ENCODE measurements at regions not wholly inside any gene's neighbourhood (a gene's known extent, or its start where the extent isn't known, plus 50 kb on each side); places are given as distances from the start of the nearest gene placed in this dataset.

- intact Hi-C loops (cut with DNase I): loop anchor here (10.0 kb wide), 2 partner anchors 129 to 1681 kb away; partner anchors contain the start of genes COL8A1 and CRYBG3
- DNase-seq (ENCODE audit: low spot score): no peak
Observed at GRCh38 chr3:99505646-99506269, 132.6 kb upstream of the COL8A1 start.

- no peak for DNase-seq (ENCODE audit: low spot score)
- intact Hi-C loops (cut with DNase I): loop anchor here (10.0 kb wide), 2 partner anchors 130 to 1680 kb away; partner anchors contain the start of genes COL8A1 and CRYBG3
Observed at GRCh38 chr3:99505200-99505599, 133.2 kb upstream of the COL8A1 start.

- intact Hi-C loops (cut with DNase I): loop anchor here (10.0 kb wide), 2 partner anchors 131 to 1679 kb away; partner anchors contain the start of genes COL8A1 and CRYBG3
- DNase-seq (ENCODE audit: low spot score): no peak
Observed at GRCh38 chr3:99504258-99504657, 134.1 kb upstream of the COL8A1 start.

GRCh38 chr3:99503350-99503749 lies 135.0 kb upstream of the COL8A1 start:
- intact Hi-C loops (cut with DNase I): loop anchor here (10.0 kb wide), 2 partner anchors 131 to 1679 kb away; partner anchors contain the start of genes COL8A1 and CRYBG3
- DNase-seq (ENCODE audit: low spot score): no peak

GRCh38 chr3:99502871-99503270 lies 135.5 kb upstream of the COL8A1 start:
- intact Hi-C loops (cut with DNase I): loop anchor here (10.0 kb wide), 2 partner anchors 132 to 1678 kb away; partner anchors contain the start of genes COL8A1 and CRYBG3
- DNase-seq (ENCODE audit: low spot score): no peak

GRCh38 chr3:99500485-99500884 lies 137.9 kb upstream of the COL8A1 start:
- DNase-seq (ENCODE audit: low spot score): no peak
- intact Hi-C loops (cut with DNase I): loop anchor here (10.0 kb wide), 2 partner anchors 134 to 1676 kb away; partner anchors contain the start of genes COL8A1 and CRYBG3

- no peak for DNase-seq (ENCODE audit: low spot score)
- intact Hi-C loops (cut with DNase I): loop anchor here (2.0 to 10.0 kb wide), 5 partner anchors 33 to 1675 kb away; partner anchors contain the start of genes COL8A1 and CRYBG3
Observed at GRCh38 chr3:99499235-99500158, 138.9 kb upstream of the COL8A1 start.

- intact Hi-C loops (cut with DNase I): loop anchor here (2.0 to 5.0 kb wide), 3 partner anchors 34 to 254 kb away; no protein-coding TSS in a partner anchor
- no peak for DNase-seq (ENCODE audit: low spot score)
Observed at GRCh38 chr3:99498550-99499234, 139.7 kb upstream of the COL8A1 start.

GRCh38 chr3:99487894-99488293 lies 150.5 kb upstream of the COL8A1 start:
- intact Hi-C loops (cut with DNase I): no loop called here
- no peak for DNase-seq (ENCODE audit: low spot score)

GRCh38 chr3:99485286-99485685 lies 153.1 kb upstream of the COL8A1 start:
- intact Hi-C loops (cut with DNase I): no loop called here
- no peak for DNase-seq (ENCODE audit: low spot score)

- intact Hi-C loops (cut with DNase I): no loop called here
Observed at GRCh38 chr3:99484871-99485270, 153.5 kb upstream of the COL8A1 start.

GRCh38 chr3:99483841-99484240 lies 154.6 kb upstream of the COL8A1 start:
- no peak for DNase-seq (ENCODE audit: low spot score)
- intact Hi-C loops (cut with DNase I): no loop called here

More at GRCh38 chr3:99484871-99485270, 153.5 kb upstream of the COL8A1 start:
- DNase-seq (ENCODE audit: low spot score): no peak

- DNase-seq (ENCODE audit: low spot score): no peak
- intact Hi-C loops (cut with DNase I): no loop called here
Observed at GRCh38 chr3:99482191-99482590, 156.2 kb upstream of the COL8A1 start.

GRCh38 chr3:99481561-99481960 lies 156.8 kb upstream of the COL8A1 start:
- intact Hi-C loops (cut with DNase I): no loop called here
- no peak for DNase-seq (ENCODE audit: low spot score)

GRCh38 chr3:99479768-99480167 lies 158.6 kb upstream of the COL8A1 start:
- intact Hi-C loops (cut with DNase I): no loop called here
- no peak for DNase-seq (ENCODE audit: low spot score)

- DNase-seq (ENCODE audit: low spot score): no peak
- intact Hi-C loops (cut with DNase I): no loop called here
Observed at GRCh38 chr3:99477650-99478049, 160.7 kb upstream of the COL8A1 start.

- intact Hi-C loops (cut with DNase I): no loop called here
- no peak for DNase-seq (ENCODE audit: low spot score)
Observed at GRCh38 chr3:99475229-99475628, 163.2 kb upstream of the COL8A1 start.

- intact Hi-C loops (cut with DNase I): no loop called here
- DNase-seq (ENCODE audit: low spot score): no peak
Observed at GRCh38 chr3:99474776-99475175, 163.6 kb upstream of the COL8A1 start.

GRCh38 chr3:99473321-99473751 lies 165.1 kb upstream of the COL8A1 start:
- intact Hi-C loops (cut with DNase I): no loop called here
- DNase-seq (ENCODE audit: low spot score): no peak

- intact Hi-C loops (cut with DNase I): no loop called here
- no peak for DNase-seq (ENCODE audit: low spot score)
Observed at GRCh38 chr3:99472385-99472784, 166.0 kb upstream of the COL8A1 start.

All from cardiac septum (tissue), 1 donor.